Uterus (tissue), 3 donors: ENCODE measurements at regions not wholly inside any gene's neighbourhood (a gene's known extent, or its start where the extent isn't known, plus 50 kb on each side); places are given as distances from the start of the nearest gene placed in this dataset.

Source experiments
- DNase-seq, 2 donors: peaks; one replicate each; pipeline ENCODE4 v3.0.0-alpha.2; 2019 to 2020
- H3K27ac ChIP-seq, 2 donors: fragments of 200-600 bp; sonication (generic); 1 replicate in 1 of 2; 2 replicates in 1 of 2; pipeline ENCODE4 v1.5.1; 2016 to 2018
- H3K27me3 ChIP-seq, 2 donors: fragments of 200-600 bp; sonication (generic); one replicate each; pipeline ENCODE4 v1.5.1; 2018 to 2019; ENCODE audit warnings: control low read depth in 1 of 2
- H3K36me3 ChIP-seq, 2 donors: fragments of 200-600 bp; sonication (generic); one replicate each; pipeline ENCODE4 v1.5.1; 2019; ENCODE audit warnings: control low read depth in 1 of 2
- H3K4me1 ChIP-seq, 2 donors: fragments of 200-600 bp; sonication (generic); one replicate each; pipeline ENCODE4 v1.5.1; 2018 to 2019; ENCODE audit warnings: control low read depth in 1 of 2
- H3K4me3 ChIP-seq, 2 donors: fragments of 200-600 bp; sonication (generic); 1 replicate in 1 of 2; 2 replicates in 1 of 2; pipeline ENCODE4 v1.5.1; 2018 to 2019; ENCODE audit warnings: mild to moderate bottlenecking in 1 of 2
- H3K9me3 ChIP-seq, 2 donors: fragments of 200-600 bp; sonication (generic); one replicate each; pipeline ENCODE4 v1.5.1; 2019; ENCODE audit warnings: control low read depth in 1 of 2
- CTCF ChIP-seq, 4 experiments: fragments of 200-600 bp in 2 of 4; fragments of 450-650 bp in 2 of 4; sonication (generic) in 2 of 4; IDR thresholded peaks; one replicate each; pipeline ENCODE4 v1.5.1; 2016 to 2019; ENCODE audit warnings: antibody characterized with exemption in 4 of 4, mild to moderate bottlenecking in 2 of 4, moderate library complexity in 1 of 4
- POLR2A ChIP-seq, 2 donors: fragments of 450-650 bp; IDR thresholded peaks; one replicate each; pipeline ENCODE4 v1.6.1; 2016; ENCODE audit warnings: antibody characterized with exemption in 2 of 2, mild to moderate bottlenecking in 1 of 2, moderate library complexity in 1 of 2
- intact Hi-C: fragments of 100-400 bp; cut with DNase I; formaldehyde crosslinking; loops from one replicate; pipeline ENCODE4 v1.15.1; 2023; ENCODE audit warnings: low total_unique reads
- donor health status: DM: yes; HTN: yes; CAD: no.

GRCh38 chr15:25943831-25944230 is 80.7 kb upstream of the ATP10A start:
- no peak overlapping the region for H3K27ac ChIP-seq
- H3K9me3 ChIP-seq: no peaks in the 10 kb centered on the region
- DNase-seq: no peak
- H3K27me3 ChIP-seq: no peaks in the 10 kb centered on the region
- TF ChIP-seq POLR2A (IDR thresholded peaks at IDR 0.05) (no peak), CTCF (IDR thresholded peaks at IDR 0.05) (no peak)
- H3K36me3 ChIP-seq: no peaks in the 10 kb centered on the region
- no peaks in the 10 kb centered on the region for H3K4me1 ChIP-seq
- intact Hi-C loops: no loop called here
- no peak overlapping the region for H3K4me3 ChIP-seq

GRCh38 chr15:25939122-25939521 is 76.0 kb upstream of the ATP10A start:
- no peak for DNase-seq
- intact Hi-C loops: no loop called here
- no peak for TF ChIP-seq POLR2A (IDR thresholded peaks at IDR 0.05)
- no peak for TF ChIP-seq CTCF (IDR thresholded peaks at IDR 0.05)
- H3K36me3 ChIP-seq: no peaks in the 10 kb centered on the region
- H3K27ac ChIP-seq: no peak overlapping the region
- H3K4me1 ChIP-seq: no peaks in the 10 kb centered on the region
- H3K9me3 ChIP-seq: no peaks in the 10 kb centered on the region
- H3K4me3 ChIP-seq: no peak overlapping the region
- no peaks in the 10 kb centered on the region for H3K27me3 ChIP-seq

- no peaks in the 10 kb centered on the region for H3K27me3 ChIP-seq
- intact Hi-C loops: no loop called here
- H3K9me3 ChIP-seq: no peaks in the 10 kb centered on the region
- no peak overlapping the region for H3K4me3 ChIP-seq
- H3K4me1 ChIP-seq: no peaks in the 10 kb centered on the region
- H3K27ac ChIP-seq: no peak overlapping the region
- no peak for DNase-seq
- H3K36me3 ChIP-seq: no peaks in the 10 kb centered on the region
- no peak for TF ChIP-seq POLR2A (IDR thresholded peaks at IDR 0.05)
- TF ChIP-seq CTCF (IDR thresholded peaks at IDR 0.05): no peak
Observed at GRCh38 chr15:25937796-25938195, 74.7 kb upstream of the ATP10A start.

- Histone ChIP-seq H3K36me3 (no peaks in the 10 kb centered on the region), H3K9me3 (no peaks in the 10 kb centered on the region), H3K4me3 (no peak overlapping the region), H3K27ac (no peak overlapping the region), H3K4me1 (no peaks in the 10 kb centered on the region), H3K27me3 (no peaks in the 10 kb centered on the region)
- DNase-seq: no peak
- intact Hi-C loops: no loop called here
- no peak for TF ChIP-seq POLR2A (IDR thresholded peaks at IDR 0.05)
- TF ChIP-seq CTCF (IDR thresholded peaks at IDR 0.05): no peak
Observed at GRCh38 chr15:25936004-25936403, 72.9 kb upstream of the ATP10A start.

- intact Hi-C loops: no loop called here
- H3K9me3 ChIP-seq: no peaks in the 10 kb centered on the region
- H3K4me3 ChIP-seq: no peak overlapping the region
- no peaks in the 10 kb centered on the region for H3K27me3 ChIP-seq
- no peaks in the 10 kb centered on the region for H3K4me1 ChIP-seq
- DNase-seq: peak; percentile 27 to 56
- TF ChIP-seq CTCF (IDR thresholded peaks at IDR 0.05): peak; percentile 39 to 53 (median 44)
- no peak for TF ChIP-seq POLR2A (IDR thresholded peaks at IDR 0.05)
- H3K27ac ChIP-seq: no peak overlapping the region
- H3K36me3 ChIP-seq: no peaks in the 10 kb centered on the region
Observed at GRCh38 chr15:25933456-25934158, 70.5 kb upstream of the ATP10A start.
